IMR-90 (cell line): ENCODE measurements at regions not wholly inside any gene's neighbourhood (a gene's known extent, or its start where the extent isn't known, plus 50 kb on each side); places are given as distances from the start of the nearest gene placed in this dataset.

Experiments used
- ATAC-seq: fragments of 200-7000 bp; cut with Tn5 transposase; 2 replicates; pipeline ENCODE4 v1.9.1; 2020; ENCODE audit warnings: low read depth, mild to moderate bottlenecking, moderate library complexity
- BruUV-seq: library from RNA; stranded (reverse); fragments of 400-500 nt; replicated peaks from 2 replicates; lab custom pipeline; 2021; lab: Mats Ljungman, UMichigan
- CTCF ChIA-PET: fragments of 300-600 bp; formaldehyde crosslinking; extraction: SDS; loops from one replicate; lab custom pipeline; 2021; ENCODE audit warnings: antibody characterized with exemption; lab: Yijun Ruan, JAX
- POLR2A ChIA-PET: fragments of 300-600 bp; sonication (Branson Sonifier 250); formaldehyde crosslinking; loops from one replicate; lab custom pipeline; 2022; ENCODE audit warnings: antibody characterized with exemption; ENCODE audit not compliant: unreplicated experiment; lab: Charles Lee
- DNase-seq: peaks from one replicate; pipeline ENCODE4 v3.0.0; 2013
- H2AFZ ChIP-seq: replicated peaks from 2 replicates; pipeline ENCODE3; 2013; ENCODE audit warnings: low read length, mild to moderate bottlenecking; ENCODE audit not compliant: poor library complexity
- H2AK5ac ChIP-seq: 2 replicates; pipeline ENCODE4 v1.6.1; 2013; ENCODE audit warnings: low read depth, low read length, inconsistent platforms
- H2AK9ac ChIP-seq: replicated peaks from 2 replicates; pipeline ENCODE3; 2013; ENCODE audit warnings: mild to moderate bottlenecking, low read depth, low read length, moderate library complexity; ENCODE audit not compliant: poor library complexity
- H2BK120ac ChIP-seq: 2 replicates; pipeline ENCODE4 v1.6.1; 2013; ENCODE audit warnings: low read depth, low read length, inconsistent platforms
- H2BK15ac ChIP-seq: 3 replicates; pipeline ENCODE4 v1.6.1; 2013; ENCODE audit warnings: low read depth, low read length, inconsistent platforms
- H2BK20ac ChIP-seq: 2 replicates; pipeline ENCODE4 v1.6.1; 2013; ENCODE audit warnings: low read depth, mild to moderate bottlenecking, inconsistent platforms, low read length, moderate library complexity
- H2BK5ac ChIP-seq: 2 replicates; pipeline ENCODE4 v1.6.1; 2013; ENCODE audit warnings: mild to moderate bottlenecking, low read depth, low read length, inconsistent platforms; ENCODE audit not compliant: poor library complexity, severe bottlenecking
- H3K14ac ChIP-seq: replicated peaks from 2 replicates; pipeline ENCODE4 v1.6.1; 2013; ENCODE audit warnings: low read depth, low read length, inconsistent platforms
- H3K18ac ChIP-seq: 2 replicates; pipeline ENCODE4 v1.6.1; 2013; ENCODE audit warnings: low read depth, low read length, control low read depth
- H3K23ac ChIP-seq: 2 replicates; pipeline ENCODE4 v1.6.1; 2013; ENCODE audit warnings: low read depth, low read length, inconsistent platforms
- H3K27ac ChIP-seq: 2 replicates; pipeline ENCODE4 v1.5.1; 2013; ENCODE audit warnings: mild to moderate bottlenecking, control low read depth, low read length; ENCODE audit not compliant: insufficient read depth
- H3K27me3 ChIP-seq: 2 replicates; pipeline ENCODE4 v1.6.1; 2013; ENCODE audit warnings: low read length; ENCODE audit not compliant: control insufficient read depth, insufficient read depth
- H3K36me3 ChIP-seq: 2 replicates; pipeline ENCODE4 v1.6.1; 2013; ENCODE audit warnings: low read length, mixed read lengths; ENCODE audit not compliant: control insufficient read depth, insufficient read depth
- H3K4ac ChIP-seq: 2 replicates; pipeline ENCODE4 v1.6.1; 2013; ENCODE audit warnings: low read depth, low read length, inconsistent platforms
- H3K4me1 ChIP-seq: 2 replicates; pipeline ENCODE4 v1.6.1; 2013; ENCODE audit warnings: low read length, mixed read lengths; ENCODE audit not compliant: control insufficient read depth, insufficient read depth
- H3K4me2 ChIP-seq: 2 replicates; pipeline ENCODE4 v1.6.1; 2013; ENCODE audit warnings: low read depth, mild to moderate bottlenecking, control low read depth, low read length, moderate library complexity
- H3K4me3 ChIP-seq: 2 replicates; pipeline ENCODE4 v1.5.1; 2013; ENCODE audit warnings: low read depth, mild to moderate bottlenecking, control low read depth, low read length, moderate library complexity; ENCODE audit not compliant: insufficient read depth
- H3K56ac ChIP-seq: 2 replicates; pipeline ENCODE4 v1.6.1; 2013; ENCODE audit warnings: low read length, inconsistent platforms; ENCODE audit not compliant: insufficient read depth; ENCODE audit errors: extremely low read depth
- H3K79me1 ChIP-seq, 2 experiments: 2 replicates each; pipeline ENCODE4 v1.6.1; 2013; ENCODE audit warnings: low read length in 2 of 2, inconsistent platforms in 1 of 2, low read depth in 1 of 2
- H3K9ac ChIP-seq: 2 replicates; pipeline ENCODE4 v1.6.1; 2013; ENCODE audit warnings: low read depth, low read length, control low read depth
- H3K9me1 ChIP-seq: 2 replicates; pipeline ENCODE4 v1.6.1; 2013; ENCODE audit warnings: low read length, inconsistent platforms; ENCODE audit not compliant: insufficient read depth
- H3K9me3 ChIP-seq: 2 replicates; pipeline ENCODE4 v1.6.1; 2013; ENCODE audit warnings: low read length; ENCODE audit not compliant: control insufficient read depth, insufficient read depth
- H4K20me1 ChIP-seq: 2 replicates; pipeline ENCODE4 v1.6.1; 2013; ENCODE audit warnings: low read length, inconsistent platforms; ENCODE audit not compliant: insufficient read depth
- H4K5ac ChIP-seq: 2 replicates; pipeline ENCODE4 v1.6.1; 2013; ENCODE audit warnings: mild to moderate bottlenecking, low read depth, low read length, control low read depth
- H4K8ac ChIP-seq, 2 experiments: 2 replicates each; pipeline ENCODE4 v1.6.1; 2013; ENCODE audit warnings: low read depth in 2 of 2, low read length in 2 of 2, control low read depth in 1 of 2, inconsistent platforms in 1 of 2
- H4K91ac ChIP-seq: 2 replicates; pipeline ENCODE4 v1.6.1; 2013; ENCODE audit warnings: low read depth, low read length, inconsistent platforms; ENCODE audit not compliant: insufficient read depth
- MAFK ChIP-seq: IDR thresholded peaks from 2 replicates; pipeline ENCODE4 v1.6.1; 2012; ENCODE audit warnings: low read depth, low read length, improper control_type of control experiment
- NFE2L2 ChIP-seq: fragments of 150-350 bp; IDR thresholded peaks from 2 replicates; pipeline ENCODE4 v1.6.1; 2016; ENCODE audit warnings: low read depth, mild to moderate bottlenecking, low read length
- WGBS, 2 experiments: methylation state at CpG; one replicate each; pipeline versions ENCODE4 v1.1.5 to v1.1.7; 2013; ENCODE audit warnings: missing lambda C conversion rate in 2 of 2; ENCODE audit not compliant: insufficient read length in 1 of 2; ENCODE audit errors: extremely low coverage in 2 of 2; 5-methylcytosine and 5-hydroxymethylcytosine counted together
- dilution Hi-C: fragments of 300-500 bp; cut with HindIII; formaldehyde crosslinking; loops from one replicate; pipeline ENCODE4 v1.14.3; 2018; ENCODE audit warnings: low sequenced_read_pairs; ENCODE audit not compliant: unreplicated experiment
- in situ Hi-C: fragments of 300-500 bp; cut with MboI; formaldehyde crosslinking; loops from 3 replicates; pipeline ENCODE4 v1.14.3; 2019; ENCODE audit warnings: low sequenced_read_pairs, inconsistent platforms, mixed read lengths
- intact Hi-C: fragments of 100-400 bp; cut with micrococcal nuclease; formaldehyde crosslinking; loops from 2 replicates; pipeline ENCODE4 v1.10.0; 2022
- TF ChIP-seq, protein P1 (sequence below): fragments of 150-350 bp; IDR thresholded peaks from 2 replicates; pipeline ENCODE4 v1.6.1; 2016; ENCODE audit warnings: low read depth, mild to moderate bottlenecking, low read length, moderate library complexity, borderline replicate concordance

DNA sequence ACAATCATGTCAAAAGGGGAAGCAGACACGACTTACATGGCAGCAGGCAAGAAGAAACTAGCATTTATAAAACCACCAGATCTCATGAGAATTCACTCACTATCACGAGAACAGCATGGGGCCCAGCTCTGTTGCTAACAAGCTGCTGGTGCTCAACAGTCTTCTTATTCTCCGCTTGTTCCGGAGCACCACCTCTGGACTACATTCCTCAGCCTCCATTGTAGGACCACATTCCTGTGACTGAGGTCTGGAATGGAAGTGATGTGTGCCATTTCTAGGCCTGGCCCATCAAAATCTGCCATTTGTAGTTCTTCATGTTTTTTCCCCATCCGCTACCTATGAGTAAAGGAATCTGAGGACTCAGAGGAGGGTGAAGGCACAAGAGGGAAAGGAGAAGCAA lies 111.5 kb upstream of the PTCHD1 start:
- H3K4me2 ChIP-seq = no peak overlapping the region

More for the DNA sequence above, 111.5 kb upstream of the PTCHD1 start:
- Histone ChIP-seq H4K8ac (no peak overlapping the region), H4K91ac (no peak overlapping the region), H3K4ac (no peak overlapping the region), H3K9me1 (no peaks in the 10 kb centered on the region), H4K5ac (no peak overlapping the region), H3K27ac (no peak overlapping the region), H2BK20ac (no peak overlapping the region), H3K9ac (no peak overlapping the region), H3K14ac (no peak overlapping the region), H3K4me1 (no peaks in the 10 kb centered on the region), H3K9me3 (no peaks in the 10 kb centered on the region), H2AK9ac (no peak overlapping the region), H2BK120ac (no peak overlapping the region), H2AK5ac (no peak overlapping the region), H4K20me1 (no peaks in the 10 kb centered on the region), H3K18ac (no peak overlapping the region), H2AFZ (no peak overlapping the region), H3K56ac (no peak overlapping the region), H2BK15ac (no peak overlapping the region), H3K23ac (no peak overlapping the region), H3K27me3 (no peaks in the 10 kb centered on the region), H3K4me3 (no peak overlapping the region), H2BK5ac (no peak overlapping the region), H3K36me3 (no peaks in the 10 kb centered on the region), H3K79me1 (no peaks in the 10 kb centered on the region)
- in situ Hi-C loops = no loop called here
- CTCF ChIA-PET = no interaction called here
- intact Hi-C loops = no loop called here
- TF ChIP-seq MAFK = no peak
- TF ChIP-seq, protein P1, sequence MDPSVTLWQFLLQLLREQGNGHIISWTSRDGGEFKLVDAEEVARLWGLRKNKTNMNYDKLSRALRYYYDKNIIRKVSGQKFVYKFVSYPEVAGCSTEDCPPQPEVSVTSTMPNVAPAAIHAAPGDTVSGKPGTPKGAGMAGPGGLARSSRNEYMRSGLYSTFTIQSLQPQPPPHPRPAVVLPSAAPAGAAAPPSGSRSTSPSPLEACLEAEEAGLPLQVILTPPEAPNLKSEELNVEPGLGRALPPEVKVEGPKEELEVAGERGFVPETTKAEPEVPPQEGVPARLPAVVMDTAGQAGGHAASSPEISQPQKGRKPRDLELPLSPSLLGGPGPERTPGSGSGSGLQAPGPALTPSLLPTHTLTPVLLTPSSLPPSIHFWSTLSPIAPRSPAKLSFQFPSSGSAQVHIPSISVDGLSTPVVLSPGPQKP = no peak
- TF ChIP-seq NFE2L2 = no peak
- POLR2A ChIA-PET = no interaction called here
- dilution Hi-C loops = no loop called here
- ATAC-seq (no peak), DNase-seq (no peak)
- BruUV-seq = no TSS peak
- WGBS, 2 experiments = no CpG with 5 or more reads among the region's 5 CpGs
